H9 (cell line): ENCODE measurements at regions not wholly inside any gene's neighbourhood (a gene's known extent, or its start where the extent isn't known, plus 50 kb on each side); places are given as distances from the start of the nearest gene placed in this dataset.

Source experiments
- DNase-seq: peaks from one replicate; pipeline ENCODE4 v3.0.0-alpha.2; 2017
- H2AFZ ChIP-seq: one replicate; pipeline ENCODE4 v1.6.1; 2013; ENCODE audit warnings: mild to moderate bottlenecking, low read length, control low read depth, moderate library complexity
- H2AK5ac ChIP-seq: 2 replicates; pipeline ENCODE4 v1.6.1; 2013; ENCODE audit warnings: low read length, control low read depth, mixed read lengths; ENCODE audit not compliant: insufficient read length
- H2BK120ac ChIP-seq: one replicate; pipeline ENCODE4 v1.6.1; 2013; ENCODE audit warnings: low read depth, mild to moderate bottlenecking, low read length, control low read depth, inconsistent platforms; ENCODE audit not compliant: poor library complexity, severe bottlenecking
- H2BK12ac ChIP-seq: 2 replicates; pipeline ENCODE4 v1.6.1; 2013; ENCODE audit warnings: low read length, control low read depth, mixed read lengths, low read depth; ENCODE audit not compliant: insufficient read length
- H2BK15ac ChIP-seq: 2 replicates; pipeline ENCODE4 v1.6.1; 2013; ENCODE audit warnings: low read depth, low read length, control low read depth
- H2BK20ac ChIP-seq: one replicate; pipeline ENCODE4 v1.6.1; 2013; ENCODE audit warnings: low read depth, mild to moderate bottlenecking, low read length, control low read depth, inconsistent platforms; ENCODE audit not compliant: poor library complexity, severe bottlenecking
- H2BK5ac ChIP-seq: 2 replicates; pipeline ENCODE4 v1.6.1; 2013; ENCODE audit warnings: low read length, control low read depth, mixed read lengths; ENCODE audit not compliant: insufficient read length
- H3K14ac ChIP-seq: 2 replicates; pipeline ENCODE4 v1.6.1; 2013; ENCODE audit warnings: low read length, control low read depth; ENCODE audit not compliant: insufficient read depth
- H3K18ac ChIP-seq: 2 replicates; pipeline ENCODE4 v1.6.1; 2013; ENCODE audit warnings: low read depth, mild to moderate bottlenecking, mixed read lengths, low read length, control low read depth; ENCODE audit not compliant: insufficient read length
- H3K23ac ChIP-seq: 2 replicates; pipeline ENCODE4 v1.6.1; 2013; ENCODE audit warnings: low read length, control low read depth, mixed read lengths, low read depth; ENCODE audit not compliant: insufficient read length
- H3K23me2 ChIP-seq: 2 replicates; pipeline ENCODE4 v1.6.1; 2013; ENCODE audit warnings: low read depth, mild to moderate bottlenecking, mixed read lengths, low read length, control low read depth; ENCODE audit not compliant: insufficient read length, poor library complexity, severe bottlenecking
- H3K27ac ChIP-seq: 2 replicates; pipeline ENCODE4 v1.5.1; 2013; ENCODE audit warnings: low read length, control low read depth, mixed read lengths, low read depth; ENCODE audit not compliant: insufficient read length
- H3K27me3 ChIP-seq: 2 replicates; pipeline ENCODE4 v1.6.1; 2013; ENCODE audit warnings: low read length, control low read depth, inconsistent platforms; ENCODE audit not compliant: insufficient read depth
- H3K4ac ChIP-seq: 2 replicates; pipeline ENCODE4 v1.6.1; 2013; ENCODE audit warnings: low read depth, mild to moderate bottlenecking, control low read depth, inconsistent platforms, low read length, moderate library complexity
- H3K4me1 ChIP-seq: 2 replicates; pipeline ENCODE4 v1.6.1; 2013; ENCODE audit warnings: low read length, control low read depth, inconsistent platforms; ENCODE audit not compliant: insufficient read depth
- H3K4me2 ChIP-seq: 2 replicates; pipeline ENCODE4 v1.6.1; 2013; ENCODE audit warnings: low read length, control low read depth, mixed read lengths; ENCODE audit not compliant: insufficient read length, insufficient read depth
- H3K56ac ChIP-seq: 2 replicates; pipeline ENCODE4 v1.6.1; 2013; ENCODE audit warnings: low read depth, mild to moderate bottlenecking, mixed read lengths, low read length, control low read depth; ENCODE audit not compliant: insufficient read length
- H3K79me1 ChIP-seq: 2 replicates; pipeline ENCODE4 v1.6.1; 2013; ENCODE audit warnings: low read depth, mild to moderate bottlenecking, moderate library complexity, low read length, control low read depth, inconsistent platforms; ENCODE audit not compliant: insufficient read depth, poor library complexity, severe bottlenecking
- H3K79me2 ChIP-seq: 2 replicates; pipeline ENCODE4 v1.6.1; 2013; ENCODE audit warnings: low read length, control low read depth, inconsistent platforms; ENCODE audit not compliant: insufficient read depth
- H3K9ac ChIP-seq: 2 replicates; pipeline ENCODE4 v1.6.1; 2013; ENCODE audit warnings: low read length, control low read depth, mixed read lengths; ENCODE audit not compliant: insufficient read length; ENCODE audit errors: extremely low read depth
- H3K9me3 ChIP-seq: one replicate; pipeline ENCODE4 v1.6.1; 2013; ENCODE audit warnings: low read depth, low read length, inconsistent platforms; ENCODE audit not compliant: control insufficient read depth
- H3T11ph ChIP-seq: one replicate; pipeline ENCODE4 v1.6.1; 2013; ENCODE audit warnings: mild to moderate bottlenecking, low read length, control low read depth, inconsistent platforms
- H4K20me1 ChIP-seq: one replicate; pipeline ENCODE4 v1.6.1; 2013; ENCODE audit not compliant: control insufficient read depth, insufficient read length, insufficient read depth
- H4K5ac ChIP-seq: 2 replicates; pipeline ENCODE4 v1.6.1; 2013; ENCODE audit warnings: low read depth, mild to moderate bottlenecking, mixed read lengths, low read length, control low read depth; ENCODE audit not compliant: insufficient read length
- H4K8ac ChIP-seq: replicated peaks from 2 replicates; pipeline ENCODE4 v1.6.1; 2013; ENCODE audit warnings: low read length, control low read depth, mixed read lengths, low read depth; ENCODE audit not compliant: insufficient read length
- H4K91ac ChIP-seq: 2 replicates; pipeline ENCODE4 v1.6.1; 2013; ENCODE audit warnings: low read depth, mild to moderate bottlenecking, moderate library complexity, mixed read lengths, low read length, control low read depth; ENCODE audit not compliant: insufficient read length
- H3K27ac Mint-ChIP-seq, 3 experiments: 2 replicates in 2 of 3; 3 replicates in 1 of 3; pipeline ENCODE4 v1.8.0; 2020 to 2021; ENCODE audit warnings: mixed read lengths in 3 of 3, mild to moderate bottlenecking in 1 of 3, moderate library complexity in 1 of 3
- H3K27me3 Mint-ChIP-seq: 2 replicates; pipeline ENCODE4 v1.8.0; 2021; ENCODE audit warnings: low read depth, mild to moderate bottlenecking, moderate library complexity, mixed read lengths
- H3K36me3 Mint-ChIP-seq, 3 experiments: 2 replicates in 2 of 3; 3 replicates in 1 of 3; pipeline ENCODE4 v1.8.0; 2020 to 2021; ENCODE audit warnings: low read depth in 3 of 3, mixed read lengths in 3 of 3; ENCODE audit not compliant: insufficient read depth in 1 of 3
- H3K4me1 Mint-ChIP-seq, 2 experiments: 2 replicates each; pipeline ENCODE4 v1.8.0; 2020; ENCODE audit warnings: mixed read lengths in 2 of 2
- H3K4me3 Mint-ChIP-seq, 2 experiments: 2 replicates in 1 of 2; 3 replicates in 1 of 2; pipeline ENCODE4 v1.8.0; 2020 to 2021; ENCODE audit warnings: mild to moderate bottlenecking in 2 of 2, mixed read lengths in 2 of 2, moderate library complexity in 1 of 2
- H3K9me3 Mint-ChIP-seq, 2 experiments: 2 replicates in 1 of 2; 3 replicates in 1 of 2; pipeline ENCODE4 v1.8.0; 2020; ENCODE audit warnings: mild to moderate bottlenecking in 2 of 2, mixed read lengths in 2 of 2, moderate library complexity in 1 of 2
- WGBS: extraction: QIAGEN DNeasy Blood & Tissue Kit; methylation state at CpG from one replicate; pipeline ENCODE4 v1.1.7; 2013; ENCODE audit warnings: missing lambda C conversion rate, low lambda C conversion rate, mixed read lengths; ENCODE audit not compliant: insufficient read length; ENCODE audit errors: extremely low coverage; 5-methylcytosine and 5-hydroxymethylcytosine counted together
- TF ChIP-seq, protein P1 (sequence below): fragments of 200-600 bp; sonication (generic); conservative IDR thresholded peaks from 3 replicates; pipeline ENCODE4 v1.8.0; 2021; ENCODE audit warnings: antibody characterized with exemption, mild to moderate bottlenecking

DNA sequence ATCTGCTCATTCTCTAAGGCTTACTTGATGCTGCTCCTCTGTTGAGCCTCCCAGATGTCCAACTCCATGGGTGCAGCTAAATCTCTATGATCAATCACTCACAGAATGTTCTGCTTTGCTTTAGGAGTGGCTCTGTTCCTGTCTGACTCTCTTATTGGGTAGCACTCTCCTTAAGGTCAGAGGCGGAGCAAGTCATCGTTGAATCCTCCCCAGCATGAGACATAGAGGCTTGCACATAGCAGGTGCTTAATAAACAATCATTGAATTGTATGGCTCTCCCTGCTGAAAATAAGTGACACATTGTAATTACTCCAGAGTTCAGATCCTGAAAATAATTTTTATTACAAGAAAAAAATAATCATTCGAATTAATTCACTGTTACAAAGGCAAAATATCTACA is 69.7 kb downstream of the NPS start:
- TF ChIP-seq, protein P1, sequence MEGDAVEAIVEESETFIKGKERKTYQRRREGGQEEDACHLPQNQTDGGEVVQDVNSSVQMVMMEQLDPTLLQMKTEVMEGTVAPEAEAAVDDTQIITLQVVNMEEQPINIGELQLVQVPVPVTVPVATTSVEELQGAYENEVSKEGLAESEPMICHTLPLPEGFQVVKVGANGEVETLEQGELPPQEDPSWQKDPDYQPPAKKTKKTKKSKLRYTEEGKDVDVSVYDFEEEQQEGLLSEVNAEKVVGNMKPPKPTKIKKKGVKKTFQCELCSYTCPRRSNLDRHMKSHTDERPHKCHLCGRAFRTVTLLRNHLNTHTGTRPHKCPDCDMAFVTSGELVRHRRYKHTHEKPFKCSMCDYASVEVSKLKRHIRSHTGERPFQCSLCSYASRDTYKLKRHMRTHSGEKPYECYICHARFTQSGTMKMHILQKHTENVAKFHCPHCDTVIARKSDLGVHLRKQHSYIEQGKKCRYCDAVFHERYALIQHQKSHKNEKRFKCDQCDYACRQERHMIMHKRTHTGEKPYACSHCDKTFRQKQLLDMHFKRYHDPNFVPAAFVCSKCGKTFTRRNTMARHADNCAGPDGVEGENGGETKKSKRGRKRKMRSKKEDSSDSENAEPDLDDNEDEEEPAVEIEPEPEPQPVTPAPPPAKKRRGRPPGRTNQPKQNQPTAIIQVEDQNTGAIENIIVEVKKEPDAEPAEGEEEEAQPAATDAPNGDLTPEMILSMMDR: no peak
- Histone ChIP-seq H2AK5ac (no peak overlapping the region), H3K9ac (no peak overlapping the region), H3K23me2 (no peaks in the 10 kb centered on the region), H3T11ph (no peak overlapping the region), H4K20me1 (no peaks in the 10 kb centered on the region), H3K18ac (no peak overlapping the region), H3K23ac (no peak overlapping the region), H2BK15ac (no peak overlapping the region), H2BK12ac (no peak overlapping the region), H3K14ac (no peak overlapping the region), H3K4me2 (no peak overlapping the region), H4K5ac (no peak overlapping the region), H3K79me2 (no peaks in the 10 kb centered on the region), H3K56ac (no peak overlapping the region), H4K8ac (no peak overlapping the region), H2BK20ac (no peak overlapping the region), H3K4me1 (peaks cover 4% of the 10 kb centered on the region; the same call in 1 of the 2 replicates), H2BK120ac (no peak overlapping the region), H2BK5ac (no peak overlapping the region), H2AFZ (no peak overlapping the region), H4K91ac (no peak overlapping the region), H3K79me1 (no peaks in the 10 kb centered on the region), H3K4ac (no peak overlapping the region), H3K27ac (no peak overlapping the region), H3K9me3 (no peaks in the 10 kb centered on the region), H3K27me3 (no peaks in the 10 kb centered on the region)
- Mint-ChIP-seq H3K36me3 (no peaks in the 10 kb centered on the region), H3K9me3 (peaks cover 1 to 2% of the 10 kb centered on the region in 2 experiments; a peak in 3 of 5 replicates), H3K27me3 (no peaks in the 10 kb centered on the region; the same call in 1 of the 2 replicates), H3K27ac (no peak overlapping the region), H3K4me3 (no peak overlapping the region), H3K4me1 (peaks cover 6 to 7% of the 10 kb centered on the region in 2 experiments)
- no CpG with 5 or more reads among the region's 3 CpGs for WGBS
- DNase-seq: no peak
